Sigmoid colon (tissue), 4 donors: ENCODE measurements at regions not wholly inside any gene's neighbourhood (a gene's known extent, or its start where the extent isn't known, plus 50 kb on each side); places are given as distances from the start of the nearest gene placed in this dataset.

Source experiments
- CTCF ChIP-seq, 4 experiments: fragments of 450-650 bp in 3 of 4; fragments of 200-600 bp in 1 of 4; IDR thresholded peaks; one replicate each; pipeline ENCODE4 v1.5.1; 2016 to 2019; ENCODE audit warnings: antibody characterized with exemption in 4 of 4, mild to moderate bottlenecking in 3 of 4, moderate library complexity in 2 of 4
- POLR2A ChIP-seq, 2 donors: fragments of 450-650 bp; IDR thresholded peaks; one replicate each; pipeline ENCODE4 v1.6.1; 2016; ENCODE audit warnings: antibody characterized with exemption in 2 of 2, mild to moderate bottlenecking in 2 of 2, moderate library complexity in 2 of 2
- POLR2AphosphoS5 ChIP-seq, 4 donors: sonication (generic); formaldehyde crosslinking; IDR thresholded peaks; one replicate each; pipeline ENCODE4 v1.6.1; 2017; ENCODE audit warnings: antibody characterized with exemption in 4 of 4

DNA sequence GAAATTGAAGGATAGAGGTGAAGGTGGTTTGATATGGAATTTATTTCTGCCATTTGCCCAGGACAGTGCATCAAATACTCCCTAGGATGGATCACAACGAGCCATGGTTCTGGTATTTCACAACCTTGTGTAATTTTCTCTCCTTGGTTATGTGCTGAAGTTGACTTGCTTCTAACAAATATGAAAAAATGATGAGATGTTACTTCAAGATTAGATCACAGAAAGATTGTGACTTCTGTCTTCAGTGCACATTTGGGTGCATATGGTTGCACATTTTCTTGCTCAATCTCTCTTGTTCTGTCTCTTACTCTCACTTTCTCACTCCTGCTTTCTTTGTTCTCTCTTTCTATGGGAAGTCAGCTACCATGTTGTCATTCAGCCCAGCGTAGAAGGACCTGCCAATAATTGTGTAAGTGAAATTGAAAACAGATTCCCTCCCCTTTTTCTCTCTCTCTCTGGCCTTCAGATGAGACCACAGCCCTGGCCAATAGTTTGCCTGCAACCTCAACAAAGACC is 104.6 kb upstream of the RMDN2 start:
- TF ChIP-seq CTCF (IDR thresholded peaks at IDR 0.05) (no peak), POLR2AphosphoS5 (IDR thresholded peaks at IDR 0.05) (no peak), POLR2A (IDR thresholded peaks at IDR 0.05) (no peak)
